Activated CD8-positive, alpha-beta memory T cell treated with anti-CD3 and anti-CD28 coated beads, Interleukin-2, amount 10 ng/mL, durations not matched to agents 7 days and 5 days (primary cell): ENCODE measurements at regions not wholly inside any gene's neighbourhood (a gene's known extent, or its start where the extent isn't known, plus 50 kb on each side); places are given as distances from the start of the nearest gene placed in this dataset.
"Not testable (repeated sequence)": the region's sequence is repeated elsewhere in the genome, so short reads cannot be mapped to it uniquely, and the experiment has no call there.

Source experiments
- ATAC-seq: fragments of 150-1000 bp; cut with Tn5 transposase; one replicate; pipeline ENCODE4 v1.10.0; 2021; ENCODE audit warnings: moderate library complexity
- CTCF ChIA-PET: fragments of 350-600 bp; sonication (Branson Sonifier 250); formaldehyde crosslinking; loops from one replicate; lab custom pipeline; 2021; ENCODE audit warnings: antibody characterized with exemption; lab: Charles Lee
- DNase-seq: peaks from one replicate; pipeline ENCODE4 v3.0.0-alpha.2; 2020
- H3K27ac Mint-ChIP-seq: one replicate; pipeline ENCODE4 v1.8.0; 2021; ENCODE audit warnings: mild to moderate bottlenecking, mixed read lengths
- H3K27me3 Mint-ChIP-seq: one replicate; pipeline ENCODE4 v1.8.0; 2021; ENCODE audit warnings: mixed read lengths
- H3K36me3 Mint-ChIP-seq: one replicate; pipeline ENCODE4 v1.8.0; 2021; ENCODE audit warnings: mild to moderate bottlenecking, mixed read lengths
- H3K4me1 Mint-ChIP-seq: one replicate; pipeline ENCODE4 v1.8.0; 2021; ENCODE audit warnings: mixed read lengths
- H3K4me3 Mint-ChIP-seq: one replicate; pipeline ENCODE4 v1.8.0; 2021; ENCODE audit warnings: mild to moderate bottlenecking, moderate library complexity, mixed read lengths
- H3K9me3 Mint-ChIP-seq: one replicate; pipeline ENCODE4 v1.8.0; 2022; ENCODE audit warnings: low read depth, mixed read lengths

GRCh38 chr13:84744203-84744602, 861.9 kb upstream of the SLITRK1 start:
- no peaks in the 10 kb centered on the region for H3K4me1 Mint-ChIP-seq
- H3K36me3 Mint-ChIP-seq, result no peaks in the 10 kb centered on the region
- H3K9me3 Mint-ChIP-seq, result peaks cover 5% of the 10 kb centered on the region
- no peaks in the 10 kb centered on the region for H3K27me3 Mint-ChIP-seq
- no peak overlapping the region for H3K4me3 Mint-ChIP-seq
- H3K27ac Mint-ChIP-seq, result no peak overlapping the region
- DNase-seq (no peak), ATAC-seq (no peak)
- CTCF ChIA-PET, result no interaction called here

GRCh38 chr13:84741253-84741652, 859.0 kb upstream of the SLITRK1 start:
- no peaks in the 10 kb centered on the region for H3K27me3 Mint-ChIP-seq
- H3K4me3 Mint-ChIP-seq, result no peak overlapping the region
- DNase-seq (no peak), ATAC-seq (no peak)
- no peaks in the 10 kb centered on the region for H3K36me3 Mint-ChIP-seq
- CTCF ChIA-PET, result no interaction called here
- peaks cover 5% of the 10 kb centered on the region for H3K9me3 Mint-ChIP-seq
- no peaks in the 10 kb centered on the region for H3K4me1 Mint-ChIP-seq
- no peak overlapping the region for H3K27ac Mint-ChIP-seq

- DNase-seq (no peak), ATAC-seq (no peak)
- H3K4me3 Mint-ChIP-seq, result no peak overlapping the region
- no peak overlapping the region for H3K27ac Mint-ChIP-seq
- CTCF ChIA-PET, result no interaction called here
- H3K27me3 Mint-ChIP-seq, result no peaks in the 10 kb centered on the region
- H3K4me1 Mint-ChIP-seq, result no peaks in the 10 kb centered on the region
- H3K36me3 Mint-ChIP-seq, result no peaks in the 10 kb centered on the region
- peaks cover 5% of the 10 kb centered on the region for H3K9me3 Mint-ChIP-seq
These were observed 856.7 kb upstream of the SLITRK1 start for GRCh38 chr13:84739021-84739420.

- Mint-ChIP-seq H3K9me3 (peaks cover 5% of the 10 kb centered on the region), H3K4me1 (no peaks in the 10 kb centered on the region), H3K36me3 (no peaks in the 10 kb centered on the region), H3K27ac (no peak overlapping the region), H3K4me3 (no peak overlapping the region), H3K27me3 (no peaks in the 10 kb centered on the region)
- ATAC-seq (no peak), DNase-seq (no peak)
- CTCF ChIA-PET, result no interaction called here
These were observed 855.4 kb upstream of the SLITRK1 start for GRCh38 chr13:84737661-84738060.

DNA sequence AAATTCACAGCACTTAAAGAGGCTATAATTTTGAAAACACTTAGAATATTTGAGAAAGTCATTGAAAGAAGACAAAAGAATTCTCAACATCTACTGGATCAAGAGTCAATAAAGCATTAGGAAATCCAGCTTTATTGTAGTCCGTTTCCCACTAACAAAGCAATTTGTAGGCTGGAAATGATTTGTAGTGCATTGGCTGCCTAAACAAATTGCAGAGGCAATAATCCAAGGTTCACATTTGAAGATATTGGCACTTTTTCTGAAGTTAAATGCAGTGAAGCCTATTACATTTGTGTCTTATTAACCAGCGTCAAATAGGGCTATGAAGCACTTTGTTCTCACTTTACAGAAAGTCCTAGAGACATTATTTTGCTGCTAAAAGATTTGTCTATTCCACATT, 848.1 kb upstream of the SLITRK1 start:
- Mint-ChIP-seq H3K9me3 (no peaks in the 10 kb centered on the region), H3K4me3 (no peak overlapping the region), H3K27me3 (no peaks in the 10 kb centered on the region), H3K36me3 (no peaks in the 10 kb centered on the region), H3K27ac (no peak overlapping the region), H3K4me1 (no peaks in the 10 kb centered on the region)
- ATAC-seq (no peak), DNase-seq (no peak)
- CTCF ChIA-PET, result no interaction called here

DNA sequence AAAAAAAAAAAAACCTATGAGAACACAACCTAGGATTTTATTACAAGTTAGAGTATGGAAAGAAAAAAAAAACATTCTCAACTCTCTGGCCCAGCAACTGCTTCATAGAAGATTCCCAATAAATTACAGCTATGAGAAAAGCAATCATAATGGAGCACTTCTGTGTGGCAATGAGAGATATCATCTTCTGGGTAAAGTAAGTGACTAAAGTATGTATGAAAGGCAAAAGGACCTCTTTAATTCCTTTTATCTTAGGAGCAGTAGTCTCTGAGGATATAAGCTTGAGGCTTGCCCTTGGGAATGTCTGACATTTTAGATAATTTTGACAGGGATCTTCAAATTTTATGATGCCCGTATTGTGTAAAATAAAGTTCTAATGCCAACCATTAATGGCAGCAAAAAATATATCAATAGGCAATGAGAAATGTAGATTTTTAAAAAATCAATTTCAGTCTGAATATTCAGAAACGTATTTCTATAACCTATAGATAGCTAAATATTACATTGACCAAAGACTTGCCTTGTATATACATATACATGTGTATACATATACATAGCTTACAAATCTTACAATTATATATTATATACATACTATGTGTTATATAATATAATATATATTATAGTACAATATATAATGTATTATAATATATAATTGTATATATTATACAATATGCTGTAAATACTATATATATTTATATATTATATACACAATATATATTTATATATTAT, 823.9 kb upstream of the SLITRK1 start:
- no peak for DNase-seq
- Mint-ChIP-seq H3K27me3 (no peaks in the 10 kb centered on the region), H3K27ac (no peak overlapping the region), H3K36me3 (no peaks in the 10 kb centered on the region), H3K4me3 (no peak overlapping the region), H3K4me1 (no peaks in the 10 kb centered on the region), H3K9me3 (no peaks in the 10 kb centered on the region)
- CTCF ChIA-PET, result no interaction called here
- peak; percentile 33 for ATAC-seq

- DNase-seq (no peak), ATAC-seq (no peak)
- no peaks in the 10 kb centered on the region for H3K36me3 Mint-ChIP-seq
- H3K9me3 Mint-ChIP-seq, result no peaks in the 10 kb centered on the region
- H3K4me1 Mint-ChIP-seq, result no peaks in the 10 kb centered on the region
- CTCF ChIA-PET, result no interaction called here
- no peaks in the 10 kb centered on the region for H3K27me3 Mint-ChIP-seq
- no peak overlapping the region for H3K4me3 Mint-ChIP-seq
- no peak overlapping the region for H3K27ac Mint-ChIP-seq
These were observed 819.9 kb upstream of the SLITRK1 start for GRCh38 chr13:84702174-84702573.

DNA sequence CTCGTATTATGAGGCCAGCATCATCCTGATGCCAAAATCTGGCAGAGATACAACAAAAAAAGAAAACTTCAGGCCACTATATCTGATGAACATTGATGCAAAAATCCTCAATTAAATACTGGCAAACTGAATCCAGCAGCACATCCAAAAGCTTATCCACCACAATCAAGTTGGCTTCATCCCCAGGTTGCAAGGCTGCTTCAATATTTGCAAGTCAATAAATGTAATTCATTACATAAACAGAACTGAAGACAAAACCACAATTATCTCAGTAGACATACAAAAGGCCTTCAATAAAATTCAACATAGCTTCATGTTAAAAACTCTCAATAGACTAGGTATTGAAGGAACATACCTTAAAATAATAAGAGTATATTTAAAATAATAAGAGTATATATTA, 815.3 kb upstream of the SLITRK1 start:
- H3K4me1 Mint-ChIP-seq, H3K36me3 Mint-ChIP-seq, H3K4me3 Mint-ChIP-seq, CTCF ChIA-PET, DNase-seq, H3K27me3 Mint-ChIP-seq, ATAC-seq, H3K27ac Mint-ChIP-seq, H3K9me3 Mint-ChIP-seq: not testable (repeated sequence)

DNA sequence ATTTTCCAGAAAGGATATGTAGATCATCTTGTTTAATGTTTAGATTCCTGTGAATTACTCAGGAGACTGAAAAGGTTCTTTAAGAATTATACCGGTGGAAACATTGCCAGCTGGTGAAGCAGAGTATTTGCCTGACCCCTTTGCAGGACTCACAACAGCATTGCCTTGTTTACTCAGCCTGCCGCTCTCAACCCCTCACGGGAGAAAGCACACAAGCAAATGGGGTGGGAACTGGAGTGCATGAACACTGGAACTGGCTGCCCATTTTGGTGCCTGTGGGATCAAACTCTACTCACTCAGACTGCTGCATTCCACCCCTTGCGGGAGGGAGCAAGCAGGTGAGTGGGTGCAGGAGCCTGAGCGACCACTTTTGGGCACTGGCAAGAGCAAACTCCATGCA, 804.7 kb upstream of the SLITRK1 start:
- Mint-ChIP-seq H3K4me1 (no peaks in the 10 kb centered on the region), H3K36me3 (no peaks in the 10 kb centered on the region), H3K27ac (no peak overlapping the region), H3K9me3 (peaks cover 1% of the 10 kb centered on the region), H3K27me3 (no peaks in the 10 kb centered on the region), H3K4me3 (no peak overlapping the region)
- CTCF ChIA-PET, result no interaction called here
- ATAC-seq (no peak), DNase-seq (no peak)

GRCh38 chr13:84686458-84686857, 804.2 kb upstream of the SLITRK1 start:
- no peak overlapping the region for H3K4me3 Mint-ChIP-seq
- CTCF ChIA-PET, result no interaction called here
- ATAC-seq, result no peak

DNA sequence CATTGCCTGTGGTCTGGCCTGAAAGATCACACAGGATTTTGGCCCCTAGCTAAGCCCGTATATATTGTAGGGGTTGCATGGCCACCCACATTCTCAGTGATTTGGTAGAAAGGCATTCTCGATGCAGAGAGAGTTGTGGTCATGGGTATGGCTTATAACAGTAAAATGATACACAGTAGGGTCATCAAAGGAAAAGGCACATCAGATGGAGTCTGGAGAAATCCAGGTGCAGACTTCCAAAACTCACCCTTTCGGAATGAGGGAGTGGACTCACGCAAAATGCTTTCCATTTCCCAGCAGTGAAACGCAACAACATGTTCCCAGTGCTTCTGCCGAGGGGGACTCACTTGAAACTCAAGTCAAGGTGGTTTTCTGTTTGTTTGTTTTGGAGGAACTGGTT, 802.5 kb upstream of the SLITRK1 start:
- H3K36me3 Mint-ChIP-seq, result no peaks in the 10 kb centered on the region
- no peak overlapping the region for H3K4me3 Mint-ChIP-seq
- DNase-seq (no peak), ATAC-seq (no peak)
- H3K27ac Mint-ChIP-seq, result no peak overlapping the region
- no peaks in the 10 kb centered on the region for H3K4me1 Mint-ChIP-seq
- CTCF ChIA-PET, result no interaction called here
- no peaks in the 10 kb centered on the region for H3K27me3 Mint-ChIP-seq
- peaks cover 3% of the 10 kb centered on the region for H3K9me3 Mint-ChIP-seq

More at GRCh38 chr13:84686458-84686857, 804.2 kb upstream of the SLITRK1 start:
- no peaks in the 10 kb centered on the region for H3K4me1 Mint-ChIP-seq
- peaks cover 1% of the 10 kb centered on the region for H3K9me3 Mint-ChIP-seq
- H3K27me3 Mint-ChIP-seq, result no peaks in the 10 kb centered on the region
- H3K27ac Mint-ChIP-seq, result no peak overlapping the region
- H3K36me3 Mint-ChIP-seq, result no peaks in the 10 kb centered on the region
- no peak for DNase-seq

DNA sequence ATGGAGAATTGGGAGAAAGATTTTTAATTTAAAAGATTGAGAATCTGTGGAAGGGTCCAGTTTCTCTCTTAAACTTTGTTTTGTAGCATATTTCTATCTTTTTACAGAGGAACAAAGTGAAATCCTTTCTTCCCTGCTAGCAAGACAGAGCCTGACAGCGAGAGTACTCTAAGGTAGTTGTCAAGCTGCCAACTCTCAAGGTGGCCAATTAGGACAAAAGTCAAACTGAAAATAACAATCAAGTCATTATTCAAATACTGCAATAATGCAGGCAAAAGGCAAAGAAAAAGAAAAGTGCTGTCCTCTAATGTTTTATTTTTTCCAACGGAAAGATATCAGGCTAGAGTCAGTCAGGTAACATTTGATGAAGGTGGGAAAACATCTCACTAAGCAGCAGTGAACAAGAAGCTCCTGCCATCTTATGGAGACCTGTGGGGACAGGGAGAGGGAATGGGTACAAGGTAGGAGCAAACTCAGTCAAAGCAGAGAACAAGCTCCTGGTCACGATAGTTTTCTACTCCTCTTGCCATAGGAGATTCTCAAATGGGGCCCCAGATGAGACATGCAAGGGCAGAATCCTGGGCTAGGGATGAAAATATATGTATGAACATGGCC, 801.9 kb upstream of the SLITRK1 start:
- Mint-ChIP-seq H3K4me1 (no peaks in the 10 kb centered on the region), H3K36me3 (no peaks in the 10 kb centered on the region), H3K4me3 (no peak overlapping the region)

GRCh38 chr13:84683448-84683847, 801.2 kb upstream of the SLITRK1 start:
- CTCF ChIA-PET, result no interaction called here
- ATAC-seq (no peak), DNase-seq (no peak)
- H3K36me3 Mint-ChIP-seq, result no peaks in the 10 kb centered on the region
- H3K4me3 Mint-ChIP-seq, result no peak overlapping the region
- peaks cover 6% of the 10 kb centered on the region for H3K9me3 Mint-ChIP-seq
- H3K27ac Mint-ChIP-seq, result no peak overlapping the region
- no peaks in the 10 kb centered on the region for H3K27me3 Mint-ChIP-seq
- H3K4me1 Mint-ChIP-seq, result no peaks in the 10 kb centered on the region

More for the DNA sequence above, 801.9 kb upstream of the SLITRK1 start:
- ATAC-seq (no peak), DNase-seq (no peak)
- H3K27ac Mint-ChIP-seq, result no peak overlapping the region
- no peaks in the 10 kb centered on the region for H3K27me3 Mint-ChIP-seq
- peaks cover 6% of the 10 kb centered on the region for H3K9me3 Mint-ChIP-seq
- CTCF ChIA-PET, result no interaction called here

DNA sequence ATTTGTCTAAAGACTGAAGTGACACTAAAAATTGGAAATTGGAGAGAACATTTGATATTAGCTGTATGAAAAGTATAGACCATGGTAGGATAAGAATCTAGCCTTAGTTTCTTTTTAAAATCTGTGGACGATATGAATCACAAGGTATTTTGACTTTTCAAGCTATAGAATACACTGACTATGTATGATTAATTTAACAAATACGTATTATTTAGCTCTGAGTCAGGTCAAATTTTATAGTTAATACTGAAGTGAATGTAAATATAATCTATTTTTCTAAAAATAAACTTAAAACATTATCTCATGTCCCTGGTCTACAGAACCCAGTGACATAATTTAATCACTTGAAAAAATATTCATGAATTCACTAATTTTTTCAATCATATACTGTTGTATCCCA, 795.6 kb upstream of the SLITRK1 start:
- H3K36me3 Mint-ChIP-seq, result no peaks in the 10 kb centered on the region
- CTCF ChIA-PET, result no interaction called here

More for the DNA sequence above, 795.6 kb upstream of the SLITRK1 start:
- Mint-ChIP-seq H3K27ac (no peak overlapping the region), H3K27me3 (no peaks in the 10 kb centered on the region), H3K4me3 (no peak overlapping the region), H3K4me1 (no peaks in the 10 kb centered on the region), H3K9me3 (peaks cover 4% of the 10 kb centered on the region)
- ATAC-seq, result no peak
- DNase-seq, result no peak
